Endodermal cell (in vitro differentiated cells): ENCODE measurements at regions not wholly inside any gene's neighbourhood (a gene's known extent, or its start where the extent isn't known, plus 50 kb on each side); places are given as distances from the start of the nearest gene placed in this dataset.

Experiments
- DNase-seq: peaks from one replicate; pipeline ENCODE4 v3.0.0-alpha.2; 2017
- H3K27ac ChIP-seq: 2 replicates; pipeline ENCODE4 v1.5.1; 2013; ENCODE audit warnings: mild to moderate bottlenecking, low read depth, low read length, moderate library complexity
- H3K27me3 ChIP-seq: 2 replicates; pipeline ENCODE4 v1.6.1; 2013; ENCODE audit warnings: mild to moderate bottlenecking, low read length, moderate library complexity; ENCODE audit not compliant: insufficient read depth, control insufficient read depth, poor library complexity, severe bottlenecking
- H3K36me3 ChIP-seq: 2 replicates; pipeline ENCODE4 v1.7.0; 2013; ENCODE audit warnings: mild to moderate bottlenecking, low read length, moderate library complexity; ENCODE audit not compliant: control insufficient read depth, insufficient read depth
- H3K4me1 ChIP-seq: one replicate; pipeline ENCODE4 v1.7.0; 2013; ENCODE audit warnings: low read length; ENCODE audit not compliant: control insufficient read depth, insufficient read depth
- H3K4me3 ChIP-seq: 2 replicates; pipeline ENCODE4 v1.5.1; 2013; ENCODE audit warnings: mild to moderate bottlenecking, low read length, moderate library complexity
- H3K9ac ChIP-seq: 2 replicates; pipeline ENCODE4 v1.6.1; 2013; ENCODE audit warnings: mild to moderate bottlenecking, low read length, moderate library complexity; ENCODE audit not compliant: poor library complexity, severe bottlenecking; ENCODE audit errors: extremely low read depth
- H3K9me3 ChIP-seq: 2 replicates; pipeline ENCODE4 v1.6.1; 2013; ENCODE audit warnings: mild to moderate bottlenecking, low read length, moderate library complexity; ENCODE audit not compliant: control insufficient read depth
- H3K27ac Mint-ChIP-seq: 2 replicates; pipeline ENCODE4 v1.8.0; 2020; ENCODE audit warnings: mixed read lengths
- H3K27me3 Mint-ChIP-seq: 2 replicates; pipeline ENCODE4 v1.8.0; 2021; ENCODE audit warnings: mild to moderate bottlenecking, mixed read lengths; ENCODE audit not compliant: insufficient read depth
- H3K36me3 Mint-ChIP-seq: 2 replicates; pipeline ENCODE4 v1.8.0; 2020; ENCODE audit warnings: low read depth, mixed read lengths
- H3K4me1 Mint-ChIP-seq: 2 replicates; pipeline ENCODE4 v1.8.0; 2020; ENCODE audit warnings: mixed read lengths
- H3K4me3 Mint-ChIP-seq: 2 replicates; pipeline ENCODE4 v1.8.0; 2020; ENCODE audit warnings: mild to moderate bottlenecking, moderate library complexity, mixed read lengths
- H3K9me3 Mint-ChIP-seq: 2 replicates; pipeline ENCODE4 v1.8.0; 2020; ENCODE audit warnings: mild to moderate bottlenecking, mixed read lengths
- CTCF ChIP-seq: fragments of 200-600 bp; sonication (generic); conservative IDR thresholded peaks from 2 replicates; pipeline ENCODE4 v1.5.0; 2021; ENCODE audit warnings: antibody characterized with exemption, mild to moderate bottlenecking
- WGBS, 2 experiments: methylation state at CpG; one replicate each; pipeline versions ENCODE4 v1.1.5 to v1.1.7; 2013; ENCODE audit warnings: missing lambda C conversion rate in 2 of 2, mixed read lengths in 1 of 2; ENCODE audit not compliant: insufficient coverage in 1 of 2, insufficient read length in 1 of 2; 5-methylcytosine and 5-hydroxymethylcytosine counted together

- Mint-ChIP-seq H3K27ac (no peak overlapping the region), H3K9me3 (no peaks in the 10 kb centered on the region), H3K27me3 (no peaks in the 10 kb centered on the region), H3K4me1 (no peaks in the 10 kb centered on the region), H3K4me3 (no peak overlapping the region), H3K36me3 (no peaks in the 10 kb centered on the region)
- no peaks in the 10 kb centered on the region for H3K36me3 ChIP-seq
- WGBS, 2 experiments: 90 to 95% methylated on average over 3 of the region's 3 CpGs
- no peak overlapping the region for H3K27ac ChIP-seq
- no peak overlapping the region for H3K4me3 ChIP-seq
- TF ChIP-seq CTCF: no peak
- no peak for DNase-seq
- H3K27me3 ChIP-seq: no peaks in the 10 kb centered on the region
- H3K9me3 ChIP-seq: no peaks in the 10 kb centered on the region
- H3K9ac ChIP-seq: no peak overlapping the region
- no peaks in the 10 kb centered on the region for H3K4me1 ChIP-seq
These were observed 119.2 kb upstream of the PMFBP1 start for GRCh38 chr16:72291121-72291520.

- Histone ChIP-seq H3K4me1 (no peaks in the 10 kb centered on the region), H3K27ac (no peak overlapping the region), H3K9me3 (no peaks in the 10 kb centered on the region), H3K4me3 (no peak overlapping the region), H3K36me3 (no peaks in the 10 kb centered on the region), H3K27me3 (no peaks in the 10 kb centered on the region), H3K9ac (no peak overlapping the region)
- Mint-ChIP-seq H3K27ac (no peak overlapping the region), H3K4me1 (peaks cover 5% of the 10 kb centered on the region), H3K9me3 (no peaks in the 10 kb centered on the region), H3K27me3 (no peaks in the 10 kb centered on the region), H3K4me3 (no peak overlapping the region), H3K36me3 (no peaks in the 10 kb centered on the region)
- TF ChIP-seq CTCF: no peak
- DNase-seq: no peak
These were observed 115.7 kb upstream of the PMFBP1 start for GRCh38 chr16:72287649-72288048.

- Mint-ChIP-seq H3K36me3 (no peaks in the 10 kb centered on the region), H3K27me3 (no peaks in the 10 kb centered on the region), H3K4me1 (peaks cover 5% of the 10 kb centered on the region), H3K9me3 (no peaks in the 10 kb centered on the region), H3K27ac (no peak overlapping the region), H3K4me3 (no peak overlapping the region)
- DNase-seq: no peak
- no peaks in the 10 kb centered on the region for H3K9me3 ChIP-seq
- no peaks in the 10 kb centered on the region for H3K36me3 ChIP-seq
- H3K27ac ChIP-seq: no peak overlapping the region
- H3K27me3 ChIP-seq: no peaks in the 10 kb centered on the region
- H3K4me3 ChIP-seq: no peak overlapping the region
- 94 to 100% methylated on average over 1 to 3 of the region's 3 CpGs for WGBS, 2 experiments
- no peak for TF ChIP-seq CTCF
- no peaks in the 10 kb centered on the region for H3K4me1 ChIP-seq
- H3K9ac ChIP-seq: no peak overlapping the region
These were observed 115.1 kb upstream of the PMFBP1 start for GRCh38 chr16:72286936-72287620.
